ENCODE measurements at regions not wholly inside any gene's neighbourhood (a gene's known extent, or its start where the extent isn't known, plus 50 kb on each side); places are given as distances from the start of the nearest gene placed in this dataset.

DNA sequence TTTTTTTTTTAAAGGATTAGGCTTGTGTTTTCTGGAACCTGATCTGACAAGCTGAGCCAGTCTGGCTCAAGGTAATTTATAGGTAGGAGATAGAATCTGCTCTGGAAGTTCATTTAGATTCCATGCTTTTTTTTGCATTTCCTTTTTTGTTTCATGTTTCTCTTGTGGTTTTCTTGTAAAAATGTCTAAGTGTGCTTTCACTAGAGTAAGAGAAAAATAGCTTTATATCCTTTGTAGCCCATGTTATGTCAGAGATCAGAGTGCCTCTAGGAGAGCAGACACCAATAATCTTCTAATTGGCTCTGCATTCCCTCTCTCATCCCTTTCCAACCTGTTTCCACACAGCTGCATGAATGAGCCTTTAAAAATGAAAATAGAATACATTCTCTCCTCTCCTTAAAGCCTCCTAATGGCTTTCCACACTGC is 389.8 kb upstream of the KCNMB2 start:
- no peaks in the 10 kb centered on the region for H3K9me3 Mint-ChIP-seq

DNA sequence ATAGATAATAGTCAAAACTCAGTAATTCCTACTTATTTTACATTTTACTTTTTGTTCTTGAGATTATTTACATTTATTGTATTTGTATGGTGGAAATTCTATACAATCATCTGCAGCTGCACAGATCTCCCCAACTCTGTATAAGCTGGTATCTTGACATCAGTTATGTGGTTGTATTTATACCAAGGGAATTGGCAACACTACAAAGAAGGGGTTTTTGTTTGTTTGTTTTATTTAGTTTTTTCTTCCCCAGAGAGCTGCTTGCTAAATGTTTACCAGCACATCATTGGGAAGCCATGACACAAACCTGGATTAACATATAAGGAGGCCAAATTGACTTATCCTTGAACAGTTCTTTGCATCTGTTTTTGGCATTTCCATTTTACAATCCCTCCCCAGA is 389.2 kb upstream of the KCNMB2 start:
- TF ChIP-seq, protein P1, sequence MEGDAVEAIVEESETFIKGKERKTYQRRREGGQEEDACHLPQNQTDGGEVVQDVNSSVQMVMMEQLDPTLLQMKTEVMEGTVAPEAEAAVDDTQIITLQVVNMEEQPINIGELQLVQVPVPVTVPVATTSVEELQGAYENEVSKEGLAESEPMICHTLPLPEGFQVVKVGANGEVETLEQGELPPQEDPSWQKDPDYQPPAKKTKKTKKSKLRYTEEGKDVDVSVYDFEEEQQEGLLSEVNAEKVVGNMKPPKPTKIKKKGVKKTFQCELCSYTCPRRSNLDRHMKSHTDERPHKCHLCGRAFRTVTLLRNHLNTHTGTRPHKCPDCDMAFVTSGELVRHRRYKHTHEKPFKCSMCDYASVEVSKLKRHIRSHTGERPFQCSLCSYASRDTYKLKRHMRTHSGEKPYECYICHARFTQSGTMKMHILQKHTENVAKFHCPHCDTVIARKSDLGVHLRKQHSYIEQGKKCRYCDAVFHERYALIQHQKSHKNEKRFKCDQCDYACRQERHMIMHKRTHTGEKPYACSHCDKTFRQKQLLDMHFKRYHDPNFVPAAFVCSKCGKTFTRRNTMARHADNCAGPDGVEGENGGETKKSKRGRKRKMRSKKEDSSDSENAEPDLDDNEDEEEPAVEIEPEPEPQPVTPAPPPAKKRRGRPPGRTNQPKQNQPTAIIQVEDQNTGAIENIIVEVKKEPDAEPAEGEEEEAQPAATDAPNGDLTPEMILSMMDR (IDR thresholded peaks at IDR 0.05; ENCODE audit: unreplicated experiment in 3 of 3), result no peak
- Mint-ChIP-seq H3K9me3 (no peaks in the 10 kb centered on the region), H3K4me3 (no peak overlapping the region), H3K27me3 (ENCODE audit: low read depth) (no peaks in the 10 kb centered on the region), H3K27ac (peak overlapping the region in 1 of 3 experiments; percentile 82), H3K36me3 (ENCODE audit: low read depth) (no peaks in the 10 kb centered on the region), H3K4me1 (peaks cover 17% of the 10 kb centered on the region)

More for the DNA sequence above, 389.8 kb upstream of the KCNMB2 start:
- Mint-ChIP-seq H3K36me3 (ENCODE audit: low read depth) (no peaks in the 10 kb centered on the region), H3K4me3 (no peak overlapping the region), H3K4me1 (peaks cover 13% of the 10 kb centered on the region), H3K27me3 (ENCODE audit: low read depth) (no peaks in the 10 kb centered on the region), H3K27ac (peak overlapping the region; percentile 82 to 90 (median 82))
- TF ChIP-seq, protein P1 (IDR thresholded peaks at IDR 0.05; ENCODE audit: unreplicated experiment in 3 of 3), result no peak

DNA sequence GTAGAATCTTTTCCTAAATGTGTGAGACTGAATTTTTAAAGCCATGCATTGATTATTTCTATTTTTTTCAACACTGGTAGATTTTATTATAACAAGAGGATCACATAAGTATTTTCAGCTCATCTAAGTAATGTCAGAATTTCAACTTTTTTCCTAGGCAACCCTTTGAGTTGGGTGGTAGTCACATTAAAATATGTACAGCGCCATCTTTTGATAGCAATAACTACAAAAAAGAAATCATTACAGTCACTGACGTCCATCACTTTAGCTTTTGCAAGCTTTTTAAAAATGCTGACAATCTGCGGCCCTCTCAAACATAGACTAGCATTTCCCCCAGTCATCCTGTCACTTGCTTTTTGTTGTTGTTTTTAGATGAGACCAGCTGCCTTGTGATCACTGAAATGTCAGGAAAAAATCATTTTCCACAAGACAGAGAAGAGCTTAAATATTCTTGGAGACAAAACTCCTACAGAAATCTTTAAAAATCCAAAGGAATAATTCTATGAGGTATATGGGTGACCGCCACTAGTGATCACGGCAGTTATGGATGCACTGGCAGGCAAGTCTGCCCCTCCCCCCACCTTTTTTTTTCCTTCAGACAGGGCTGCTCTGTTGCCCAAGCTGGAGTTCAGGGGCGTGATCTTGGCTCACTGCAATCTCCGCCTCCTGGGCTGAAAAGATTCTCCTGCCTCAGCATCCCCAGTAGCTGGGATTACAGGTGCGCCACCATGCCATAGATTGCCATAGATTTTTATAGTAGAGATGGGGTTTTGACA is 384.0 kb upstream of the KCNMB2 start:
- Mint-ChIP-seq H3K4me3 (no peak overlapping the region), H3K9me3 (no peaks in the 10 kb centered on the region), H3K4me1 (peaks cover 8% of the 10 kb centered on the region), H3K36me3 (ENCODE audit: low read depth) (no peaks in the 10 kb centered on the region), H3K27me3 (ENCODE audit: low read depth) (no peaks in the 10 kb centered on the region), H3K27ac (peak overlapping the region in 2 of 3 experiments; percentile 6 to 13)
- TF ChIP-seq, protein P1 (IDR thresholded peaks at IDR 0.05; ENCODE audit: unreplicated experiment in 3 of 3), result no peak

DNA sequence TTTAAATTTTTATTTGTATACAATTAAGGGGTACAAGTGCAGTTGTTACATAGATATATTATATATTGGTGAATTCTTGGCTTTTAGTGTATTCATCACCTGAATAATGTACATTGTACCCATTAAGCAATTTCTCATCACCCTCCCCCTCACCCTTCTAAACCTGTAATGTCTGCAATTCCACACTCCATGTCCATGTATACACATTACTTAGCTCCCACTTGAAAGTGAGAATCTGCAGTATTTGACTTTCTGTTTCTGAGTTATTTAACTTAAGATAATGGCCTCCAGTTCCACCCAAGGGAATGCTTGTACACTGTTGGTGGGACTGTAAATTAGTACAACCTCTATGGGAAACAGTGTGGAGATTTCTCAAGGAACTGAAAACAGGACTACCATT is 383.2 kb upstream of the KCNMB2 start:
- H3K4me1 Mint-ChIP-seq, result peaks cover 8% of the 10 kb centered on the region
- no peaks in the 10 kb centered on the region for H3K9me3 Mint-ChIP-seq
- no peaks in the 10 kb centered on the region for H3K27me3 Mint-ChIP-seq (ENCODE audit: low read depth)
- H3K36me3 Mint-ChIP-seq (ENCODE audit: low read depth), result no peaks in the 10 kb centered on the region
- H3K4me3 Mint-ChIP-seq, result no peak overlapping the region
- TF ChIP-seq, protein P1 (IDR thresholded peaks at IDR 0.05; ENCODE audit: unreplicated experiment in 3 of 3), result no peak
- H3K27ac Mint-ChIP-seq, result no peak overlapping the region

DNA sequence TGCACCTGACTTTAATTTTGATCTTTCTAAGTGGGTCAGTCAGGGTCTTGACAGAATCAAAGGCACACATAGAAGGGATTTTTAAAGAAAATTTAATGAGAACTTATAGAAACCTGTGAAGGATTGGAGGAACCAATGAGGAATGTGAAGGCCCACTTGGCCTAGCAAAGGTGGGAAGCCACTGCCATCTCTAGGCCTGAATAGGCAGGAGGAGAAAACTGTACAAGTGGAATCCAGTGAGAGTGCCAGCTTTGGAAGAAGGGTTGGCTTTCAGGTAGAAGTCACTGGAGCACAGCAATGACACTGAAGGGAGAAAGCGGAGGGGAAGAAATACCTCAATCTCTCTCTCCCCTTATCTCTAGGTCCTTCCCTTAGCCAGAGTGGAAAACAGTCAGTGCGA is 380.7 kb upstream of the KCNMB2 start:
- Mint-ChIP-seq H3K27me3 (ENCODE audit: low read depth) (no peaks in the 10 kb centered on the region), H3K9me3 (peaks cover 2% of the 10 kb centered on the region)
- TF ChIP-seq, protein P1 (IDR thresholded peaks at IDR 0.05; ENCODE audit: unreplicated experiment in 3 of 3), result peak in 2 of 3 experiments; percentile 24

DNA sequence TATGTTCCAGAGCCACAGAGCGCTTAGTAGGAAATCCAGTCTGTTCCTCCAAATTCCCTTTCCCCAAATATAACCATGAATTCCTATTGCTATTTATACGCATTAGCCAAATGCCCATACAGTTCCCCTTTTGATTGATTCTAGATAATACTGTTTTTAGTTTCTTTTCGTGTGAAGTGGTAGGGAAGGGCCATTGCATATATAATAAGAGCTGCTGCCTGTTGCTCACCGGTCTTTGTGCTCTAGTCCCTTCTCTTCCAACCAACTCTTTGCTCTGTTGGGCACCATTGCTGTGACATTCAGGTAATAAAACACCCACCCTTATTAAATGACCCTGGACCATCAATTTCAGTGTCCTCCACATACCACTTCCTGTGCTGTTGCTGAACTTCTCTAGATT is 379.9 kb upstream of the KCNMB2 start:
- Mint-ChIP-seq H3K4me3 (no peak overlapping the region), H3K36me3 (ENCODE audit: low read depth) (no peaks in the 10 kb centered on the region), H3K27ac (peak overlapping the region in 1 of 3 experiments; percentile 22), H3K9me3 (peaks cover 6% of the 10 kb centered on the region), H3K27me3 (ENCODE audit: low read depth) (no peaks in the 10 kb centered on the region), H3K4me1 (peaks cover 18% of the 10 kb centered on the region)
- TF ChIP-seq, protein P1 (IDR thresholded peaks at IDR 0.05; ENCODE audit: unreplicated experiment in 3 of 3), result no peak

More for the DNA sequence above, 380.7 kb upstream of the KCNMB2 start:
- no peak overlapping the region for H3K4me3 Mint-ChIP-seq
- peaks cover 18% of the 10 kb centered on the region for H3K4me1 Mint-ChIP-seq
- H3K27ac Mint-ChIP-seq, result no peak overlapping the region
- H3K36me3 Mint-ChIP-seq (ENCODE audit: low read depth), result no peaks in the 10 kb centered on the region

Data from nephron (organoid).